Keratinocyte (primary cell): ENCODE measurements at regions not wholly inside any gene's neighbourhood (a gene's known extent, or its start where the extent isn't known, plus 50 kb on each side); places are given as distances from the start of the nearest gene placed in this dataset.

Experiments used
- DNase-seq: peaks from one replicate; pipeline ENCODE4 v3.0.0-alpha.2; 2011; ENCODE audit warnings: low read depth, missing footprints, low spot score
- FAIRE-seq: peaks from 2 replicates; lab custom pipeline; 2011; peaks lifted over from hg19 to GRCh38; lab: Jason Lieb, UNC
- H2AFZ ChIP-seq: 2 replicates; pipeline ENCODE4 v1.6.0; 2012; ENCODE audit warnings: low read length, control low read depth, inconsistent platforms; ENCODE audit not compliant: control insufficient read depth
- H3K27ac ChIP-seq: 2 replicates; pipeline ENCODE4 v1.5.1; 2011; ENCODE audit warnings: low read length; ENCODE audit not compliant: control insufficient read depth, insufficient read depth
- H3K27me3 ChIP-seq: 3 replicates; pipeline ENCODE4 v1.6.0; 2011; ENCODE audit warnings: low read length; ENCODE audit not compliant: control insufficient read depth, insufficient read depth; ENCODE audit errors: extremely low read depth
- H3K36me3 ChIP-seq, 2 experiments: 2 replicates in 1 of 2; 3 replicates in 1 of 2; pipeline ENCODE4 v1.5.1; 2011; ENCODE audit warnings: low read length in 2 of 2, mild to moderate bottlenecking in 1 of 2; ENCODE audit not compliant: control insufficient read depth in 2 of 2, insufficient read depth in 2 of 2; ENCODE audit errors: extremely low read depth in 1 of 2
- H3K4me1 ChIP-seq: 3 replicates; pipeline ENCODE4 v1.5.1; 2011; ENCODE audit warnings: low read length; ENCODE audit not compliant: control insufficient read depth, insufficient read depth; ENCODE audit errors: extremely low read depth
- H3K4me2 ChIP-seq: 3 replicates; pipeline ENCODE4 v1.6.0; 2011; ENCODE audit warnings: low read depth, low read length; ENCODE audit not compliant: control insufficient read depth, insufficient read depth; ENCODE audit errors: extremely low read depth
- H3K4me3 ChIP-seq, 3 experiments: fragments of 200-600 bp in 1 of 3; sonication (generic) in 1 of 3; 2 replicates in 2 of 3; 3 replicates in 1 of 3; pipeline ENCODE4 v1.5.1; 2011 to 2016; ENCODE audit warnings: low read length in 3 of 3, mild to moderate bottlenecking in 3 of 3, control low read depth in 2 of 3, inconsistent platforms in 1 of 3, low read depth in 1 of 3, mixed read lengths in 1 of 3, mixed run types in 1 of 3, moderate library complexity in 1 of 3; ENCODE audit not compliant: control insufficient read depth in 2 of 3, insufficient read depth in 2 of 3; ENCODE audit errors: extremely low read depth in 1 of 3
- H3K79me2 ChIP-seq: 2 replicates; pipeline ENCODE4 v1.6.0; 2012; ENCODE audit warnings: low read length; ENCODE audit not compliant: control insufficient read depth, insufficient read depth
- H3K9ac ChIP-seq: 3 replicates; pipeline ENCODE4 v1.6.0; 2011; ENCODE audit warnings: low read length; ENCODE audit not compliant: control insufficient read depth, insufficient read depth; ENCODE audit errors: extremely low read depth
- H3K9me1 ChIP-seq: 3 replicates; pipeline ENCODE4 v1.6.0; 2011; ENCODE audit warnings: low read length; ENCODE audit not compliant: control insufficient read depth, insufficient read depth; ENCODE audit errors: extremely low read depth
- H3K9me3 ChIP-seq: 2 replicates; pipeline ENCODE4 v1.5.1; 2012; ENCODE audit warnings: low read depth, low read length; ENCODE audit not compliant: control insufficient read depth
- H4K20me1 ChIP-seq: 3 replicates; pipeline ENCODE4 v1.6.0; 2011; ENCODE audit warnings: low read length; ENCODE audit not compliant: control insufficient read depth, insufficient read depth; ENCODE audit errors: extremely low read depth
- EZH2 ChIP-seq: IDR thresholded peaks from one replicate; pipeline ENCODE4 v1.6.1; 2012; ENCODE audit warnings: inconsistent platforms, mild to moderate bottlenecking, low read length, moderate library complexity
- dilution Hi-C: fragments of 300-500 bp; cut with MboI; formaldehyde crosslinking; loops from one replicate; pipeline ENCODE4 v1.7.0; 2020; ENCODE audit warnings: low sequenced_read_pairs; ENCODE audit not compliant: extremely low pct_ligation_motif_present
- TF ChIP-seq, protein P1 (sequence below), 3 experiments: IDR thresholded peaks in 1 of 3; conservative IDR thresholded peaks in 1 of 3; optimal IDR thresholded peaks in 1 of 3; 2 replicates in 2 of 3; 3 replicates in 1 of 3; pipeline versions ENCODE3 to v1.5.1; 2011; ENCODE audit warnings: low read length in 3 of 3, mild to moderate bottlenecking in 3 of 3, moderate library complexity in 2 of 3, control low read depth in 1 of 3, inconsistent platforms in 1 of 3; ENCODE audit not compliant: insufficient read depth in 2 of 3; ENCODE audit errors: extremely low read depth in 1 of 3

- H3K27ac ChIP-seq = no peak overlapping the region
- TF ChIP-seq EZH2 = no peak
- TF ChIP-seq, protein P1, sequence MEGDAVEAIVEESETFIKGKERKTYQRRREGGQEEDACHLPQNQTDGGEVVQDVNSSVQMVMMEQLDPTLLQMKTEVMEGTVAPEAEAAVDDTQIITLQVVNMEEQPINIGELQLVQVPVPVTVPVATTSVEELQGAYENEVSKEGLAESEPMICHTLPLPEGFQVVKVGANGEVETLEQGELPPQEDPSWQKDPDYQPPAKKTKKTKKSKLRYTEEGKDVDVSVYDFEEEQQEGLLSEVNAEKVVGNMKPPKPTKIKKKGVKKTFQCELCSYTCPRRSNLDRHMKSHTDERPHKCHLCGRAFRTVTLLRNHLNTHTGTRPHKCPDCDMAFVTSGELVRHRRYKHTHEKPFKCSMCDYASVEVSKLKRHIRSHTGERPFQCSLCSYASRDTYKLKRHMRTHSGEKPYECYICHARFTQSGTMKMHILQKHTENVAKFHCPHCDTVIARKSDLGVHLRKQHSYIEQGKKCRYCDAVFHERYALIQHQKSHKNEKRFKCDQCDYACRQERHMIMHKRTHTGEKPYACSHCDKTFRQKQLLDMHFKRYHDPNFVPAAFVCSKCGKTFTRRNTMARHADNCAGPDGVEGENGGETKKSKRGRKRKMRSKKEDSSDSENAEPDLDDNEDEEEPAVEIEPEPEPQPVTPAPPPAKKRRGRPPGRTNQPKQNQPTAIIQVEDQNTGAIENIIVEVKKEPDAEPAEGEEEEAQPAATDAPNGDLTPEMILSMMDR (optimal IDR thresholded peaks at IDR 0.05 in 1 of 3, IDR thresholded peaks at IDR 0.05 in 1 of 3, conservative IDR thresholded peaks at IDR 0.05 in 1 of 3; ENCODE audit: extremely low read depth in 1 of 3, insufficient read depth in 2 of 3, low read length in 3 of 3) = no peak
- dilution Hi-C loops = no loop called here
- no peak overlapping the region for H3K4me2 ChIP-seq
- H2AFZ ChIP-seq = no peak overlapping the region
- no peaks in the 10 kb centered on the region for H3K27me3 ChIP-seq
- no peak overlapping the region for H3K9ac ChIP-seq
- H3K4me3 ChIP-seq = no peak overlapping the region
- no peaks in the 10 kb centered on the region for H4K20me1 ChIP-seq
- no peak for FAIRE-seq
- no peaks in the 10 kb centered on the region for H3K79me2 ChIP-seq
- H3K9me3 ChIP-seq = no peaks in the 10 kb centered on the region
- no peaks in the 10 kb centered on the region for H3K36me3 ChIP-seq
- no peaks in the 10 kb centered on the region for H3K9me1 ChIP-seq
- no peak for DNase-seq
- H3K4me1 ChIP-seq = no peaks in the 10 kb centered on the region
Observed at GRCh38 chr18:1050012-1050657, 145.5 kb downstream of the ADCYAP1 start.

DNA sequence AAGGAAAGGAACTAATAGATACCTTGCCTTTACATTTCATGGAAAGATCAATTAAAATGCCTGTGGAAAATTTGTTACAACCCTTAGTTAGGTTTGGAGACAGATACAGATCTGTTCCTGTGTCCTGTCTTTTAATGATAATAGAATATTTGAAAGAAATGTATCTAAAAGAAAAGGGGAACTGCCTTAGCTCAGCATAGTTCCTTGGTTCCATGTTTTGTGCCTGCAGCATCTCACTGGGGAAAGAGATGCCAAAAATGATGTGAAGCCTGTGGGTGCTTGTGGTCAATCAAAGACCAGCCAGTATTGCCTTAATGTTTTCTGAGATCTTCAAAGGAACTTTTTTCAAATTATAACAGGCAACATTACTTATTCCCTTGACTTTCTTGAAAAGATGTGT lies 147.6 kb downstream of the ADCYAP1 start:
- H3K36me3 ChIP-seq = no peaks in the 10 kb centered on the region
- no peaks in the 10 kb centered on the region for H3K27me3 ChIP-seq
- H3K9me1 ChIP-seq = no peaks in the 10 kb centered on the region
- H3K79me2 ChIP-seq = no peaks in the 10 kb centered on the region
- dilution Hi-C loops = no loop called here
- DNase-seq (no peak), FAIRE-seq (no peak)
- no peak overlapping the region for H3K27ac ChIP-seq
- H3K4me2 ChIP-seq = no peak overlapping the region
- H3K9ac ChIP-seq = no peak overlapping the region
- TF ChIP-seq, protein P1 (optimal IDR thresholded peaks at IDR 0.05 in 1 of 3, IDR thresholded peaks at IDR 0.05 in 1 of 3, conservative IDR thresholded peaks at IDR 0.05 in 1 of 3; ENCODE audit: extremely low read depth in 1 of 3, insufficient read depth in 2 of 3, low read length in 3 of 3) = no peak
- TF ChIP-seq EZH2 = no peak
- no peaks in the 10 kb centered on the region for H3K9me3 ChIP-seq
- no peaks in the 10 kb centered on the region for H4K20me1 ChIP-seq
- no peaks in the 10 kb centered on the region for H3K4me1 ChIP-seq
- no peak overlapping the region for H3K4me3 ChIP-seq
- no peak overlapping the region for H2AFZ ChIP-seq
